Tibial artery (tissue), 4 donors: ENCODE measurements at regions not wholly inside any gene's neighbourhood (a gene's known extent, or its start where the extent isn't known, plus 50 kb on each side); places are given as distances from the start of the nearest gene placed in this dataset.

Experiments used
- DNase-seq, 2 donors: peaks; one replicate each; pipeline ENCODE4 v3.0.0-alpha.2; 2019
- H3K27ac ChIP-seq, 2 donors: fragments of 200-600 bp; sonication (generic) in 1 of 2; 1 replicate in 1 of 2; 2 replicates in 1 of 2; pipeline ENCODE4 v1.5.1; 2018 to 2019; ENCODE audit warnings: mild to moderate bottlenecking in 1 of 2
- H3K27me3 ChIP-seq, 2 donors: fragments of 200-600 bp; sonication (generic) in 1 of 2; one replicate each; pipeline versions ENCODE4 v1.5.1 to v1.6.0; 2016 to 2019
- H3K36me3 ChIP-seq, 3 donors: fragments of 200-600 bp; sonication (generic) in 2 of 3; one replicate each; pipeline ENCODE4 v1.5.1; 2016 to 2019; ENCODE audit warnings: mild to moderate bottlenecking in 2 of 3
- H3K4me1 ChIP-seq, 4 donors: fragments of 200-600 bp; sonication (generic) in 2 of 4; 1 replicate in 3 of 4; 2 replicates in 1 of 4; pipeline ENCODE4 v1.5.1; 2016 to 2019
- H3K4me3 ChIP-seq, 2 donors: fragments of 200-600 bp; sonication (generic) in 1 of 2; 1 replicate in 1 of 2; 2 replicates in 1 of 2; pipeline ENCODE4 v1.5.1; 2018 to 2019; ENCODE audit warnings: mild to moderate bottlenecking in 2 of 2
- H3K9me3 ChIP-seq, 3 donors: fragments of 200-600 bp; sonication (generic) in 1 of 3; one replicate each; pipeline ENCODE4 v1.5.1; 2016 to 2019
- CTCF ChIP-seq, 2 experiments: fragments of 200-600 bp in 1 of 2; fragments of 450-650 bp in 1 of 2; IDR thresholded peaks; one replicate each; pipeline ENCODE4 v1.5.1; 2017 to 2019; ENCODE audit warnings: antibody characterized with exemption in 2 of 2, mild to moderate bottlenecking in 1 of 2, moderate library complexity in 1 of 2
- intact Hi-C: fragments of 100-400 bp; cut with DNase I; formaldehyde crosslinking; loops from one replicate; pipeline ENCODE4 v1.15.0; 2023; ENCODE audit warnings: low total_unique reads

GRCh38 chr3:103349760-103350159 is 914.9 kb downstream of the ZPLD1 start:
- DNase-seq = no peak
- H3K9me3 ChIP-seq = no peaks in the 10 kb centered on the region
- no peaks in the 10 kb centered on the region for H3K27me3 ChIP-seq
- no peaks in the 10 kb centered on the region for H3K4me1 ChIP-seq
- intact Hi-C loops = no loop called here
- H3K36me3 ChIP-seq = no peaks in the 10 kb centered on the region
- no peak overlapping the region for H3K27ac ChIP-seq
- no peak for TF ChIP-seq CTCF (IDR thresholded peaks at IDR 0.05)
- no peak overlapping the region for H3K4me3 ChIP-seq

GRCh38 chr3:103365467-103365866 is 930.7 kb downstream of the ZPLD1 start:
- DNase-seq = no peak
- H3K27ac ChIP-seq = no peak overlapping the region
- no peaks in the 10 kb centered on the region for H3K27me3 ChIP-seq
- no peak for TF ChIP-seq CTCF (IDR thresholded peaks at IDR 0.05)
- no peaks in the 10 kb centered on the region for H3K9me3 ChIP-seq
- intact Hi-C loops = no loop called here
- H3K4me3 ChIP-seq = no peak overlapping the region
- no peaks in the 10 kb centered on the region for H3K36me3 ChIP-seq
- no peaks in the 10 kb centered on the region for H3K4me1 ChIP-seq

- intact Hi-C loops = no loop called here
- no peak for DNase-seq
- Histone ChIP-seq H3K4me3 (no peak overlapping the region), H3K4me1 (no peaks in the 10 kb centered on the region), H3K27me3 (no peaks in the 10 kb centered on the region), H3K9me3 (no peaks in the 10 kb centered on the region), H3K36me3 (no peaks in the 10 kb centered on the region), H3K27ac (no peak overlapping the region)
- TF ChIP-seq CTCF (IDR thresholded peaks at IDR 0.05) = no peak
Observed at GRCh38 chr3:103367481-103367880, 932.7 kb downstream of the ZPLD1 start.

GRCh38 chr3:103371411-103371810 is 936.6 kb downstream of the ZPLD1 start:
- intact Hi-C loops = no loop called here
- no peaks in the 10 kb centered on the region for H3K9me3 ChIP-seq

GRCh38 chr3:103372031-103372430 is 937.2 kb downstream of the ZPLD1 start:
- H3K36me3 ChIP-seq = no peaks in the 10 kb centered on the region
- H3K4me1 ChIP-seq = no peaks in the 10 kb centered on the region
- H3K27me3 ChIP-seq = no peaks in the 10 kb centered on the region
- TF ChIP-seq CTCF (IDR thresholded peaks at IDR 0.05) = no peak
- H3K4me3 ChIP-seq = no peak overlapping the region
- DNase-seq = no peak
- H3K9me3 ChIP-seq = no peaks in the 10 kb centered on the region
- intact Hi-C loops = no loop called here
- no peak overlapping the region for H3K27ac ChIP-seq

More at GRCh38 chr3:103371411-103371810, 936.6 kb downstream of the ZPLD1 start:
- Histone ChIP-seq H3K27ac (no peak overlapping the region), H3K4me1 (no peaks in the 10 kb centered on the region), H3K36me3 (no peaks in the 10 kb centered on the region), H3K4me3 (no peak overlapping the region), H3K27me3 (no peaks in the 10 kb centered on the region)
- no peak for DNase-seq
- no peak for TF ChIP-seq CTCF (IDR thresholded peaks at IDR 0.05)

- Histone ChIP-seq H3K36me3 (no peaks in the 10 kb centered on the region), H3K4me3 (no peak overlapping the region), H3K27me3 (no peaks in the 10 kb centered on the region), H3K9me3 (no peaks in the 10 kb centered on the region), H3K4me1 (no peaks in the 10 kb centered on the region), H3K27ac (no peak overlapping the region)
- TF ChIP-seq CTCF (IDR thresholded peaks at IDR 0.05) = no peak
- DNase-seq = no peak
- intact Hi-C loops = no loop called here
Observed at GRCh38 chr3:103380391-103380790, 945.6 kb downstream of the ZPLD1 start.
